ENCODE measurements at regions not wholly inside any gene's neighbourhood (a gene's known extent, or its start where the extent isn't known, plus 50 kb on each side); places are given as distances from the start of the nearest gene placed in this dataset.

- no peak for DNase-seq (ENCODE audit: low spot score, unreplicated experiment)
- Mint-ChIP-seq H3K4me3 (ENCODE audit: low read depth) (no peak overlapping the region), H3K27ac (no peak overlapping the region), H3K36me3 (ENCODE audit: insufficient read depth) (no peaks in the 10 kb centered on the region), H3K27me3 (peaks cover 37% of the 10 kb centered on the region), H3K4me1 (ENCODE audit: low read depth) (no peaks in the 10 kb centered on the region), H3K9me3 (ENCODE audit: low read depth) (peaks cover 5% of the 10 kb centered on the region)
- no peak for TF ChIP-seq CTCF (IDR thresholded peaks at IDR 0.05; ENCODE audit: unreplicated experiment)
Observed at GRCh38 chr3:10615715-10616114, 110.3 kb upstream of the ATP2B2 start.

- Mint-ChIP-seq H3K4me3 (ENCODE audit: low read depth) (no peak overlapping the region), H3K9me3 (ENCODE audit: low read depth) (peaks cover 5% of the 10 kb centered on the region), H3K4me1 (ENCODE audit: low read depth) (no peaks in the 10 kb centered on the region), H3K27ac (no peak overlapping the region), H3K27me3 (peaks cover 40% of the 10 kb centered on the region), H3K36me3 (ENCODE audit: insufficient read depth) (no peaks in the 10 kb centered on the region)
- TF ChIP-seq CTCF (IDR thresholded peaks at IDR 0.05; ENCODE audit: unreplicated experiment), result no peak
- no peak for DNase-seq (ENCODE audit: low spot score, unreplicated experiment)
Observed at GRCh38 chr3:10616321-10616720, 110.9 kb upstream of the ATP2B2 start.

DNA sequence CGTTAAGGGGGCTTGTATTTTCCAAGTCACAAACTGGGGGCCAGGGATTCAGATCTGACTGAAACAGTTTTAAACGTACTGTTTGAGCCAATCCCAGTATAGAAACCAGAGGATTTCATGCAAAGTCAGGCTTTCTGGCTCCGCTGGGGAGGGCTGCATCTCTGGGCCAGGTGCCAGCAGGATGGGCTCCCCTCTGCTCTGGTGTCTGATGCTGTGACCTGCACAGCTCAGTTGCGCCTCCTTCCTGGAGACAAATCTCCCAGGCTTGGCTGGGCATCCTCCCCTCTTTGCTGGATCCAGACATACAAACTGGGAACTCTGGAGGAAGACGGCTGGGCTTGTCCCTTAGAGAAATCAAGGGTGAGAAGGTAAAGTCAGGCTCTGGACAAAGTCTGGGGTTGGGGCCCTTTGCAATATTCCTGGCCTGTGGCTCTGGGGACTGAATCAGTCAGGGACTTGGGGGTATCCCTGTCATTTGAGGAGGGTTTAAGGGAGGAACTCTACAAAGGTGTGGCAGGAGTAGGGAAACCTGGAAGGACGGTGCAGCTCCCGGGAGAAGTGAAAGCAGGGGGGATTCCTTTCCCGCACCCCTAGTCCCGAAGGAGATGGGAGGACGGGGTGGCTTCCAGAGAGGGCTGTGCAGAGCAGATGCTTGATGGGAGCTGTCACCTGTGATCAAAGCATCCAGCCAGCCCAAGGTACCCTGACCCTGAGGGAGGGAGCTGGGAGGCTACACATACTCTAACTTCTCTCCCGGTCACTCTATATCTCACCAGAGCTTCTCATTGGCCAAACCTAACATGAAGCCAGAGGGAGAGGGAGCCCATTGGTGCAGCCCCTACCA is 114.8 kb upstream of the ATP2B2 start:
- TF ChIP-seq CTCF (IDR thresholded peaks at IDR 0.05; ENCODE audit: unreplicated experiment), result no peak
- no peaks in the 10 kb centered on the region for H3K36me3 Mint-ChIP-seq (ENCODE audit: insufficient read depth)
- no peaks in the 10 kb centered on the region for H3K4me1 Mint-ChIP-seq (ENCODE audit: low read depth)
- no peak for DNase-seq (ENCODE audit: low spot score, unreplicated experiment)
- H3K4me3 Mint-ChIP-seq (ENCODE audit: low read depth), result no peak overlapping the region
- no peak overlapping the region for H3K27ac Mint-ChIP-seq
- peaks cover 20% of the 10 kb centered on the region for H3K27me3 Mint-ChIP-seq
- no peaks in the 10 kb centered on the region for H3K9me3 Mint-ChIP-seq (ENCODE audit: low read depth)

- Mint-ChIP-seq H3K9me3 (ENCODE audit: low read depth) (no peaks in the 10 kb centered on the region), H3K27me3 (peaks cover 20% of the 10 kb centered on the region), H3K4me1 (ENCODE audit: low read depth) (no peaks in the 10 kb centered on the region), H3K27ac (no peak overlapping the region), H3K36me3 (ENCODE audit: insufficient read depth) (no peaks in the 10 kb centered on the region), H3K4me3 (ENCODE audit: low read depth) (no peak overlapping the region)
- DNase-seq (ENCODE audit: low spot score, unreplicated experiment), result no peak
- TF ChIP-seq CTCF (IDR thresholded peaks at IDR 0.05; ENCODE audit: unreplicated experiment), result no peak
Observed at GRCh38 chr3:10620833-10621082, 115.4 kb upstream of the ATP2B2 start.

DNA sequence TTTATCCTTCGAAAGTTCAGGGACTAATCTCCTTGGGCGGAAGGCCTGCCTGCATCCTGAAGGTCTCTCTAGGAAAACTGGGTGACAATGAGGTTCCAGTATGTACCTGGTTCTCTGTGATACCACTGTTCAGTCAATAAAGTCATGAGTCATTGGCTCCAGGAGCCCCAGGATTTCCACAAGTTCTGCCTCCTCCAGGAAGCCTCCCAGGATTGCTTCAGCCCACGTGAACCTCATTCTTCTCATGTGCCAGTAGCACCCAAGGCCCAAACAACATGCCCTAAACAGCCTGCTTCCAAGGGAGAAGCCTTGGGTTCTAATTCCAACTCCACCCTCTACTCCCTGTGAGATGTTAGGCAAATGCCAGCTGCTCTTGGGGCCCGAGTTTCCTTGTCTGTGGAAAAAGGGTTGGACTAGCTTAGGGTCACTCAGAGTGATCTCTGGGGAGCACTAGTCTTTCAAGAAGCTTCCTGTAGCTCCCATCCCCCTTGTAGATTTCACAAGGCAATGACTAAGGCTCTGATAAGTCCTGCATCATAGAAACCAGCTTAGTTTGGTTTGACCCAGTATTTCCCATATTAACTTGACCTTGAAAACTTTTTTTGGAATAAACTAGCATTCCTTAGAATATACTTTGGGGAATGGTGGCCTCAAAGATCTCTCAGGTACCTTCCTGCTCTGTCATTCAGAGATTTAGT is 118.3 kb upstream of the ATP2B2 start:
- no peaks in the 10 kb centered on the region for H3K9me3 Mint-ChIP-seq (ENCODE audit: low read depth)
- no peak for TF ChIP-seq CTCF (IDR thresholded peaks at IDR 0.05; ENCODE audit: unreplicated experiment)
- no peak overlapping the region for H3K27ac Mint-ChIP-seq
- DNase-seq (ENCODE audit: low spot score, unreplicated experiment), result no peak
- no peaks in the 10 kb centered on the region for H3K36me3 Mint-ChIP-seq (ENCODE audit: insufficient read depth)
- peaks cover 12% of the 10 kb centered on the region for H3K27me3 Mint-ChIP-seq
- H3K4me1 Mint-ChIP-seq (ENCODE audit: low read depth), result no peaks in the 10 kb centered on the region
- no peak overlapping the region for H3K4me3 Mint-ChIP-seq (ENCODE audit: low read depth)
